HG02938 (cell line): ENCODE measurements at regions not wholly inside any gene's neighbourhood (a gene's known extent, or its start where the extent isn't known, plus 50 kb on each side); places are given as distances from the start of the nearest gene placed in this dataset.

Source experiments
- ATAC-seq: cut with Tn5 transposase; IDR thresholded peaks from one replicate; pipeline ENCODE4 v1.9.1; 2021; ENCODE audit warnings: mild to moderate bottlenecking, moderate library complexity; ENCODE audit not compliant: unreplicated experiment

GRCh38 chr1:164951508-164951907 is 392.5 kb downstream of the PBX1 start:
- ATAC-seq, result no peak

GRCh38 chr1:164950541-164950986 is 391.6 kb downstream of the PBX1 start:
- no peak for ATAC-seq

- ATAC-seq, result no peak
Observed at GRCh38 chr1:164949771-164950471, 390.9 kb downstream of the PBX1 start.

GRCh38 chr1:164948101-164948500 is 389.1 kb downstream of the PBX1 start:
- ATAC-seq, result no peak

GRCh38 chr1:164937291-164937690 is 378.3 kb downstream of the PBX1 start:
- ATAC-seq, result no peak

- ATAC-seq, result no peak
Observed at GRCh38 chr1:164932580-164932979, 373.6 kb downstream of the PBX1 start.

- no peak for ATAC-seq
Observed at GRCh38 chr1:164930833-164931232, 371.8 kb downstream of the PBX1 start.

- ATAC-seq, result no peak
Observed at GRCh38 chr1:164930241-164930640, 371.3 kb downstream of the PBX1 start.

- ATAC-seq, result no peak
Observed at GRCh38 chr1:164928232-164928812, 369.3 kb downstream of the PBX1 start.

GRCh38 chr1:164926107-164926506 is 367.1 kb downstream of the PBX1 start:
- ATAC-seq, result no peak

GRCh38 chr1:164922585-164922984 is 363.6 kb downstream of the PBX1 start:
- no peak for ATAC-seq

GRCh38 chr1:164921493-164921892 is 362.5 kb downstream of the PBX1 start:
- ATAC-seq, result no peak

- ATAC-seq, result no peak
Observed at GRCh38 chr1:164918140-164918539, 359.2 kb downstream of the PBX1 start.

GRCh38 chr1:164914208-164914607 is 355.2 kb downstream of the PBX1 start:
- no peak for ATAC-seq

- ATAC-seq, result no peak
Observed at GRCh38 chr1:164912290-164912689, 353.3 kb downstream of the PBX1 start.

GRCh38 chr1:164910671-164911070 is 351.7 kb downstream of the PBX1 start:
- ATAC-seq, result no peak

- ATAC-seq, result no peak
Observed at GRCh38 chr1:164907666-164908065, 348.7 kb downstream of the PBX1 start.

- ATAC-seq, result no peak
Observed at GRCh38 chr1:164905869-164906268, 346.9 kb downstream of the PBX1 start.

- ATAC-seq, result no peak
Observed at GRCh38 chr1:164902491-164902890, 343.5 kb downstream of the PBX1 start.
